ENCODE measurements at regions not wholly inside any gene's neighbourhood (a gene's known extent, or its start where the extent isn't known, plus 50 kb on each side); places are given as distances from the start of the nearest gene placed in this dataset.

- Histone ChIP-seq H3K36me3 (ENCODE audit: control insufficient read depth, insufficient read depth, low read length) (no peaks in the 10 kb centered on the region), H3K4me3 (ENCODE audit: insufficient read depth, low read depth, low read length) (no peak overlapping the region), H3K18ac (ENCODE audit: low read depth, low read length) (no peak overlapping the region), H2AFZ (replicated peaks; ENCODE audit: low read length, poor library complexity) (no peak overlapping the region), H3K27ac (ENCODE audit: insufficient read depth, low read length) (no peak overlapping the region), H4K91ac (ENCODE audit: insufficient read depth, low read depth, low read length) (no peak overlapping the region), H2BK5ac (ENCODE audit: low read depth, low read length, poor library complexity, severe bottlenecking) (no peak overlapping the region), H2BK20ac (ENCODE audit: low read depth, low read length) (no peak overlapping the region; the same call in 1 of the 2 replicates), H3K27me3 (ENCODE audit: control insufficient read depth, insufficient read depth, low read length) (peaks cover 9% of the 10 kb centered on the region), H4K20me1 (ENCODE audit: insufficient read depth, low read length) (no peaks in the 10 kb centered on the region), H3K79me1 (ENCODE audit: low read depth in 1 of 2, low read length in 2 of 2) (no peaks in the 10 kb centered on the region), H3K9me1 (ENCODE audit: insufficient read depth, low read length) (no peaks in the 10 kb centered on the region), H3K4ac (ENCODE audit: low read depth, low read length) (no peak overlapping the region), H2BK15ac (ENCODE audit: low read depth, low read length) (no peak overlapping the region), H3K14ac (replicated peaks; ENCODE audit: low read depth, low read length) (peak overlapping the region; percentile 41; the same call in 1 of the 2 replicates), H2AK5ac (ENCODE audit: low read depth, low read length) (no peak overlapping the region), H3K9me3 (ENCODE audit: control insufficient read depth, insufficient read depth, low read length) (no peaks in the 10 kb centered on the region), H4K5ac (ENCODE audit: low read depth, low read length) (no peak overlapping the region), H3K23ac (ENCODE audit: low read depth, low read length) (no peak overlapping the region), H3K4me2 (ENCODE audit: low read depth, low read length) (no peak overlapping the region), H4K8ac (ENCODE audit: low read depth in 2 of 2, low read length in 2 of 2) (no peak overlapping the region), H3K9ac (ENCODE audit: low read depth, low read length) (no peak overlapping the region), H2BK120ac (ENCODE audit: low read depth, low read length) (no peak overlapping the region; the same call in 1 of the 2 replicates), H2AK9ac (replicated peaks; ENCODE audit: low read depth, low read length, poor library complexity) (no peak overlapping the region), H3K56ac (ENCODE audit: extremely low read depth, insufficient read depth, low read length) (no peak overlapping the region), H3K4me1 (ENCODE audit: control insufficient read depth, insufficient read depth, low read length) (no peaks in the 10 kb centered on the region)
- TF ChIP-seq RCOR1 (IDR thresholded peaks at IDR 0.05; ENCODE audit: insufficient replicate concordance, low read length): no peak
- no peak for TF ChIP-seq MXI1 (IDR thresholded peaks at IDR 0.05; ENCODE audit: borderline replicate concordance, low read depth, low read length)
- no peak for TF ChIP-seq BHLHE40 (IDR thresholded peaks at IDR 0.05; ENCODE audit: low read depth, low read length)
- no peak for TF ChIP-seq RAD21 (IDR thresholded peaks at IDR 0.05; ENCODE audit: low read length)
- no peak for TF ChIP-seq CHD1 (IDR thresholded peaks at IDR 0.05; ENCODE audit: low read depth, low read length)
- TF ChIP-seq POLR2A (IDR thresholded peaks at IDR 0.05; ENCODE audit: low read depth, low read length): no peak
- TF ChIP-seq ELK1 (IDR thresholded peaks at IDR 0.05; ENCODE audit: borderline replicate concordance, low read depth, low read length): no peak
- no peak for TF ChIP-seq RFX5 (IDR thresholded peaks at IDR 0.05; ENCODE audit: low read depth, low read length)
- TF ChIP-seq USF2 (IDR thresholded peaks at IDR 0.05; ENCODE audit: low read depth, low read length): no peak
- no peak for TF ChIP-seq MAFK (IDR thresholded peaks at IDR 0.05; ENCODE audit: low read depth, low read length)
- TF ChIP-seq CEBPB (IDR thresholded peaks at IDR 0.05; ENCODE audit: low read depth, low read length): no peak
- TF ChIP-seq CTCF (conservative IDR thresholded peaks at IDR 0.05; ENCODE audit: low read depth, low read length): no peak
- no peak for TF ChIP-seq FOS (IDR thresholded peaks at IDR 0.05; ENCODE audit: low read depth, low read length)
- no peak for TF ChIP-seq NFE2L2 (IDR thresholded peaks at IDR 0.05; ENCODE audit: low read depth, low read length)
- TF ChIP-seq SMC3 (IDR thresholded peaks at IDR 0.05; ENCODE audit: low read depth, low read length): no peak
- no peak for TF ChIP-seq MAZ (IDR thresholded peaks at IDR 0.05; ENCODE audit: borderline replicate concordance, low read depth, low read length)
- CTCF ChIA-PET: no interaction called here
- POLR2A ChIA-PET (ENCODE audit: unreplicated experiment): no interaction called here
- in situ Hi-C loops (cut with MboI; ENCODE audit: low sequenced_read_pairs) (no loop called here), dilution Hi-C loops (cut with HindIII; ENCODE audit: low sequenced_read_pairs, unreplicated experiment) (no loop called here), intact Hi-C loops (cut with micrococcal nuclease) (no loop called here)
- no peak for ATAC-seq (ENCODE audit: low read depth)
- DNase-seq: no peak
- no CpG with 5 or more reads among the region's 8 CpGs for WGBS, 2 experiments (ENCODE audit: extremely low coverage in 2 of 2, insufficient read length in 1 of 2)
- no TSS peak for BruUV-seq (replicated peaks)
These were observed 245.1 kb upstream of the APCDD1 start for GRCh38 chr18:10209302-10209701.

Measured in IMR-90 (cell line).